Naive thymus-derived CD4-positive, alpha-beta T cell (primary cell): ENCODE measurements at regions not wholly inside any gene's neighbourhood (a gene's known extent, or its start where the extent isn't known, plus 50 kb on each side); places are given as distances from the start of the nearest gene placed in this dataset.

Source experiments
- ATAC-seq: fragments of 150-1000 bp; cut with Tn5 transposase; 2 replicates; pipeline ENCODE4 v1.10.0; 2021; ENCODE audit warnings: mild to moderate bottlenecking, moderate library complexity
- CTCF ChIA-PET: fragments of 350-600 bp; sonication (Branson Sonifier 250); formaldehyde crosslinking; loops from one replicate; lab custom pipeline; 2021; ENCODE audit warnings: antibody characterized with exemption; lab: Charles Lee
- POLR2A ChIA-PET: fragments of 350-600 bp; sonication (Branson Sonifier 250); formaldehyde crosslinking; loops from one replicate; lab custom pipeline; 2021; ENCODE audit warnings: antibody characterized with exemption, inconsistent platforms; lab: Charles Lee
- DNase-seq, 9 donors: peaks; one replicate each; pipeline versions ENCODE4 v3.0.0 to v3.0.0-alpha.2; 2020 to 2022; ENCODE audit warnings: mixed read lengths in 1 of 9
- H3K27ac ChIP-seq: one replicate; pipeline ENCODE4 v1.7.0; 2013; ENCODE audit warnings: mild to moderate bottlenecking, low read depth, low read length, moderate library complexity
- H3K27me3 ChIP-seq, 2 donors: one replicate each; pipeline ENCODE4 v1.7.0; 2013; ENCODE audit warnings: low read length in 2 of 2, mild to moderate bottlenecking in 2 of 2, moderate library complexity in 2 of 2; ENCODE audit not compliant: control insufficient read depth in 2 of 2, insufficient read depth in 2 of 2
- H3K36me3 ChIP-seq, 3 experiments: 1 replicate in 2 of 3; 2 replicates in 1 of 3; pipeline ENCODE4 v1.7.0; 2013; ENCODE audit warnings: low read length in 3 of 3, mild to moderate bottlenecking in 3 of 3, moderate library complexity in 1 of 3; ENCODE audit not compliant: insufficient read depth in 3 of 3, control insufficient read depth in 2 of 3
- H3K4me1 ChIP-seq, 2 donors: one replicate each; pipeline ENCODE4 v1.7.0; 2013; ENCODE audit warnings: low read length in 2 of 2, mild to moderate bottlenecking in 2 of 2, moderate library complexity in 1 of 2; ENCODE audit not compliant: control insufficient read depth in 2 of 2, insufficient read depth in 2 of 2
- H3K4me3 ChIP-seq: 2 replicates; pipeline ENCODE4 v1.7.0; 2013; ENCODE audit warnings: mild to moderate bottlenecking, low read length
- H3K9me3 ChIP-seq, 3 experiments: 1 replicate in 2 of 3; 2 replicates in 1 of 3; pipeline ENCODE4 v1.7.0; 2013; ENCODE audit warnings: low read length in 3 of 3; ENCODE audit not compliant: control insufficient read depth in 2 of 3
- H3K27ac Mint-ChIP-seq, 9 donors: one replicate each; pipeline ENCODE4 v1.8.0; 2020 to 2022; ENCODE audit warnings: mixed read lengths in 9 of 9, mild to moderate bottlenecking in 8 of 9, moderate library complexity in 5 of 9, inconsistent platforms in 2 of 9
- H3K27me3 Mint-ChIP-seq, 5 donors: one replicate each; pipeline ENCODE4 v1.8.0; 2021 to 2022; ENCODE audit warnings: mixed read lengths in 5 of 5, mild to moderate bottlenecking in 1 of 5
- H3K36me3 Mint-ChIP-seq, 5 donors: one replicate each; pipeline ENCODE4 v1.8.0; 2020 to 2022; ENCODE audit warnings: mixed read lengths in 5 of 5, mild to moderate bottlenecking in 3 of 5, inconsistent platforms in 1 of 5
- H3K4me1 Mint-ChIP-seq, 7 donors: one replicate each; pipeline ENCODE4 v1.8.0; 2020 to 2022; ENCODE audit warnings: mixed read lengths in 7 of 7, mild to moderate bottlenecking in 3 of 7, inconsistent platforms in 1 of 7
- H3K4me3 Mint-ChIP-seq, 10 donors: one replicate each; pipeline ENCODE4 v1.8.0; 2020 to 2022; ENCODE audit warnings: mild to moderate bottlenecking in 10 of 10, mixed read lengths in 10 of 10, moderate library complexity in 6 of 10, inconsistent platforms in 2 of 10
- H3K9me3 Mint-ChIP-seq, 11 donors: one replicate each; pipeline ENCODE4 v1.8.0; 2020 to 2022; ENCODE audit warnings: mixed read lengths in 11 of 11, mild to moderate bottlenecking in 4 of 11, inconsistent platforms in 1 of 11, moderate library complexity in 1 of 11
- intact Hi-C, 2 donors: fragments of 100-400 bp; cut with micrococcal nuclease; formaldehyde crosslinking; loops; one replicate each; pipeline ENCODE4 v1.15.1; 2023

DNA sequence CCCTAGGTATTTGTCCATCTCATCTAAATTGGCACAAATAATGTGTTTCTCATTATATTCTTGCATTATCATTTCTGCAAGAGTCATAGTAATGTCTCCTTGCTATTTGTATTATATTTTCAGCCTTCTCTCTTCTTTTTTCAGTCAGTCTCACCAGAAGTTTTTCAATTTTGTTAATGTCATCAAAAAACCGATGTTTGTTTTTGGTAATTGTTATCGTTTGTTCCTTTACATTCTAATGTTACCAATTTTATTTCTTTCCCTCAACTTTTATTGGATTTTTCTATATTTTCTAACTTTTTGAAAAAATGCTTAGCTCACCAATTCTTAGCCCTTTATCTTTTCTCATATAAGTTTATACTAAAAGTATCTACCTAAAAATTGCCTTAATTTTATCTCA lies 82.2 kb upstream of the NRSN1 start:
- ChIA-PET POLR2A (no interaction called here), CTCF (no interaction called here)
- Histone ChIP-seq H3K27me3 (no peaks in the 10 kb centered on the region), H3K27ac (no peak overlapping the region), H3K9me3 (no peaks in the 10 kb centered on the region), H3K4me1 (no peaks in the 10 kb centered on the region), H3K36me3 (no peaks in the 10 kb centered on the region), H3K4me3 (no peak overlapping the region)
- DNase-seq (no peak), ATAC-seq (no peak)
- no peaks in the 10 kb centered on the region for H3K4me1 Mint-ChIP-seq
- H3K36me3 Mint-ChIP-seq = peaks cover 0 to 4% (median 0%) of the 10 kb centered on the region in 5 donors
- H3K27me3 Mint-ChIP-seq = peaks cover 0 to 13% (median 3%) of the 10 kb centered on the region in 5 donors
- H3K27ac Mint-ChIP-seq = no peak overlapping the region
- H3K9me3 Mint-ChIP-seq = peaks cover 0 to 33% (median 9%) of the 10 kb centered on the region in 11 donors
- H3K4me3 Mint-ChIP-seq = no peak overlapping the region
- intact Hi-C loops = no loop called here

DNA sequence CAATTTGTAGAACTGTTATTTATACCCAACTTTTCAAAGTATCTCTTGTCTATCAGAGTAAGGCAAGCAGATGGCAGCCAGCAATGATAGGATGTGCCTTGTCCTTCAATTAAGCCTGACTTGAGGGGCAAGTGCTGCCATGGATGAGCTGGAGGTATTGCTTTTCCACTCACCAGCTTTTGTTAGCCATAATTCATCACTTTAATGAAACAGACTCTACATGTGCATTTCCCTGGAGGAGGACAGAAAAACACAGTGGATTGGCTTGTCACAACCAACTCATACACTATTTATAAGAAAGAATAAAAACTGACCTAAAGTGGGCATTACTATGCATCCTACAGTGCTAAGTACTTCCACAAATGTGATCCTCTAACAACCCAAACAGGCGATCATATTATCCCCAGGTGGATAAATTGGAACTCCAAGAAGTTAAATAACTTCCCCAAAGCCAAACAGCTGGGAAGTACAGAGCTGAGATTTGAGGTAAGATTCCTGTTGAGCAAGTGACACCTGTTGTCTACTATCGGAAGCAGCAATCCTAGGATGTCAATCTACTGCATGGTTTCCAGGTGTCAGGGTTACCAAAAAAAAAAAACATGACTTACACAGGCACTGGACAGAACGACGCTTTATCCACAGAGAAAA lies 73.9 kb upstream of the NRSN1 start:
- Histone ChIP-seq H3K36me3 (no peaks in the 10 kb centered on the region), H3K27me3 (no peaks in the 10 kb centered on the region), H3K27ac (no peak overlapping the region), H3K9me3 (no peaks in the 10 kb centered on the region), H3K4me1 (no peaks in the 10 kb centered on the region), H3K4me3 (no peak overlapping the region)
- Mint-ChIP-seq H3K27ac (no peak overlapping the region), H3K4me3 (no peak overlapping the region), H3K4me1 (no peaks in the 10 kb centered on the region), H3K36me3 (peaks cover 0 to 6% (median 0%) of the 10 kb centered on the region in 5 donors), H3K27me3 (peaks cover 0 to 15% (median 10%) of the 10 kb centered on the region in 5 donors), H3K9me3 (peaks cover 0 to 7% (median 0%) of the 10 kb centered on the region in 11 donors)
- POLR2A ChIA-PET = no interaction called here
- intact Hi-C loops = no loop called here
- ATAC-seq (no peak), DNase-seq (no peak)
- CTCF ChIA-PET = no interaction called here

DNA sequence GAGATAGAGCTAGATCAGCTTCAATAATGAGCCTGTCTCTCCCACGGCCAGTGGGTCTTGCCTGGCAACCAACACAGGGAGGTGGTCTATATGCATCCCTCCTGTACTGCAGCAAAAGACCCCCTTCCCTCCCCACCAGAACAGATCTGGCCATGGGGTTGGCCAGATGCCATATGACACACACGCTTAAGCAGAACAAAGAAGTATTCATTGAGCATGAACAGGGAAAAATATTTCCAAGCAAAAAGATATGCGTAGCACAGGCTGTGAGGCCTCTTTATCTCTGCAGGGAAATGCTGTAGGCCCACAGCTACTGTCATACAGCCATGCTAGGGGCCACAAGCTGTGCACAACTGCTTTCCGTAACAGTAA lies 73.4 kb upstream of the NRSN1 start:
- Histone ChIP-seq H3K4me3 (no peak overlapping the region), H3K4me1 (no peaks in the 10 kb centered on the region), H3K27me3 (no peaks in the 10 kb centered on the region), H3K27ac (no peak overlapping the region), H3K9me3 (no peaks in the 10 kb centered on the region), H3K36me3 (no peaks in the 10 kb centered on the region)
- CTCF ChIA-PET = no interaction called here
- Mint-ChIP-seq H3K4me1 (no peaks in the 10 kb centered on the region), H3K27me3 (peaks cover 0 to 15% (median 10%) of the 10 kb centered on the region in 5 donors), H3K27ac (no peak overlapping the region), H3K36me3 (peaks cover 0 to 6% (median 0%) of the 10 kb centered on the region in 5 donors), H3K9me3 (peaks cover 0 to 7% (median 0%) of the 10 kb centered on the region in 11 donors), H3K4me3 (no peak overlapping the region)
- intact Hi-C loops = no loop called here
- POLR2A ChIA-PET = no interaction called here
- ATAC-seq = no peak
- DNase-seq = no peak

DNA sequence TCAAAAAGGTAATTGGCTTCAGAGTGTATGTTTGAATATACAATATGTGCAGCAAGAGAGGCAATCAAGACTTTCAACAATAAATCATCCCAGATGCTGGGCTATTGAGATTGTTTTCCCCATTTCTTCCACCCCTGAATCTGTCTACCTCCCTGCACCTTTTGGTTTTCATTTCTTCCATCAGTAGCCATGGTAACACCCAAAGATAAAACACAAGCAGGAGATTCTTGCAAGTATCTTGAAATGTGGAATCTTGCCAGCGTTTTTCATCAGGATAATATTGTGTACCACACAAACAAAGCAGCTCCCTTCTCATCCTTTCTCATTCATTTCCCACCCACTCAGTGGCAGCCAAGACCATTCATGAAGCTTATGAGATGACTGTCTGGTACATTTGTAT lies 73.0 kb upstream of the NRSN1 start:
- H3K4me3 Mint-ChIP-seq = no peak overlapping the region

DNA sequence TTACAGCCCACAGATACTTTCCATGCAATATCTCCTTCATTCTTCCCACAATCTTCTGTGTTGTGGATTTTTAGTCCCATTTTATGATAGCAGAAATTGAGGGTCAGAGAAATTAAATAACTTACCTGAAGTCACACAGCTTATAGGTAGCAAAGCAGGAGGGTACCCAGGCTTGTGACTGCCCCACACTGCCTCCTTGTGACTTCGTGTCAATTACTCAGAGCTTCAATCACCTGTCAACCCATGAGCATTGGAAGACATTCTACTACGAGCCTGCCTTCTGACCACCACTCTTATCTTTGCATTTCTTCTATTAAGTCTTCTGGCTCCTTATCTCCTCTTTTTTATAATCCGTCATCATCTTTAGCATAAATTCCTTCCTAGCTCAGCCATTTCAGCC lies 71.6 kb upstream of the NRSN1 start:
- H3K27ac Mint-ChIP-seq = no peak overlapping the region
- no peak overlapping the region for H3K27ac ChIP-seq
- H3K4me1 ChIP-seq = no peaks in the 10 kb centered on the region
- no peaks in the 10 kb centered on the region for H3K4me1 Mint-ChIP-seq
- no peak overlapping the region for H3K4me3 Mint-ChIP-seq
- H3K36me3 Mint-ChIP-seq = peaks cover 0 to 6% (median 0%) of the 10 kb centered on the region in 5 donors
- H3K9me3 ChIP-seq = no peaks in the 10 kb centered on the region
- ChIA-PET POLR2A (interaction anchor here (0.7 kb wide), 1 partner anchor 8 kb away, joined by 3 read pairs; no protein-coding TSS in a partner anchor), CTCF (no interaction called here)
- H3K27me3 Mint-ChIP-seq = peaks cover 0 to 17% (median 14%) of the 10 kb centered on the region in 5 donors
- peaks cover 0 to 7% (median 0%) of the 10 kb centered on the region in 11 donors for H3K9me3 Mint-ChIP-seq
- intact Hi-C loops = no loop called here
- H3K27me3 ChIP-seq = no peaks in the 10 kb centered on the region
- DNase-seq (no peak), ATAC-seq (no peak)
- H3K4me3 ChIP-seq = no peak overlapping the region
- no peaks in the 10 kb centered on the region for H3K36me3 ChIP-seq

More for the DNA sequence above, 73.0 kb upstream of the NRSN1 start:
- intact Hi-C loops = no loop called here
- Mint-ChIP-seq H3K36me3 (peaks cover 0 to 6% (median 0%) of the 10 kb centered on the region in 5 donors), H3K27me3 (peaks cover 0 to 15% (median 14%) of the 10 kb centered on the region in 5 donors), H3K9me3 (peaks cover 0 to 7% (median 0%) of the 10 kb centered on the region in 11 donors), H3K4me1 (no peaks in the 10 kb centered on the region), H3K27ac (no peak overlapping the region)
- Histone ChIP-seq H3K27ac (no peak overlapping the region), H3K9me3 (no peaks in the 10 kb centered on the region), H3K4me3 (no peak overlapping the region), H3K36me3 (no peaks in the 10 kb centered on the region), H3K4me1 (no peaks in the 10 kb centered on the region), H3K27me3 (no peaks in the 10 kb centered on the region)
- ChIA-PET POLR2A (no interaction called here), CTCF (no interaction called here)
- no peak for DNase-seq
- no peak for ATAC-seq

DNA sequence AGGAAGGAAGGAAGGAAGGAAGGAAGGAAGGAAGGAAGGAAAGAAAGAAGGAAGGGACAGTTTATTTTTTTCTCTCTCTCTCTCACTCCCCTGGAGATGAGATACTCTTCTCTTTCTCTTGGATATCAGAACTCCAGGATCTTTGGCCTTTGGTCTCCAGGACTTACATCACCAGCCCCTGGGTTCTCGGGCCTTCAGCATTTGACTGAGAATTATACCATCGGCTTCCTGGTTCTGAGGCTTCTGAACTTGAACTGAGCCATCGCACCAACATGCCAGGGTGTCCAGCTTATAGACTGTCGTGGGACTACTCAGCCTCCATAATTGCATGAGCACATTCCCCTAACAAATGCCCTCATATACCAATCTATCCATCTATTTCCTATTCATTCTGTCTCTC lies 69.4 kb upstream of the NRSN1 start:
- H3K27me3 ChIP-seq = no peaks in the 10 kb centered on the region
- no peaks in the 10 kb centered on the region for H3K4me1 ChIP-seq
- H3K4me3 Mint-ChIP-seq = no peak overlapping the region
- H3K27ac Mint-ChIP-seq = no peak overlapping the region
- no peaks in the 10 kb centered on the region for H3K9me3 ChIP-seq
- H3K4me3 ChIP-seq = no peak overlapping the region
- H3K27me3 Mint-ChIP-seq = peaks cover 0 to 18% (median 14%) of the 10 kb centered on the region in 5 donors
- intact Hi-C loops = no loop called here
- POLR2A ChIA-PET = no interaction called here
- H3K4me1 Mint-ChIP-seq = no peaks in the 10 kb centered on the region
- H3K36me3 ChIP-seq = no peaks in the 10 kb centered on the region
- ATAC-seq (no peak), DNase-seq (no peak)
- CTCF ChIA-PET = no interaction called here
- H3K27ac ChIP-seq = no peak overlapping the region
- peaks cover 0 to 6% (median 0%) of the 10 kb centered on the region in 5 donors for H3K36me3 Mint-ChIP-seq
- peaks cover 0 to 7% (median 0%) of the 10 kb centered on the region in 11 donors for H3K9me3 Mint-ChIP-seq

DNA sequence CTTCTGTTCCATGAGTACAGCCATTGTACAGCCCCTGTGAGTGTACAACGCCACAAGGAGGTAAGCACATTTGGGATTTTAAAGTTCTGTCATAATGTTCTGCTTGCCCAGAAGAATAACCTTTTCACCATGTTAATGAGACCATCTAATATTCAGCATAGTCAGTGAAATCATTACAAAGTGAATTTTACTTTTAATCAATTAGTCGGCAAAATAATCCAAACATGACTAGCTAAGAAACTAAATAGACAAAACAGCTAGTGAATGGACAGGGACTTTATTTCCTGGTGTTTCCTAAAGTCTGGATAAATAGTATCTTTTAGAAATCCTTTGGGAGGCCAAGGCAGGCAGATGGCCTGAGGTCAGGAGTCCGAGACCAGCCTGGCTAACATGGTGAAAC lies 69.0 kb upstream of the NRSN1 start:
- Mint-ChIP-seq H3K36me3 (peaks cover 0 to 6% (median 0%) of the 10 kb centered on the region in 5 donors), H3K27ac (no peak overlapping the region), H3K4me1 (no peaks in the 10 kb centered on the region), H3K9me3 (peaks cover 0 to 7% (median 0%) of the 10 kb centered on the region in 11 donors), H3K27me3 (peaks cover 0 to 20% (median 14%) of the 10 kb centered on the region in 5 donors), H3K4me3 (no peak overlapping the region)
- Histone ChIP-seq H3K27me3 (no peaks in the 10 kb centered on the region), H3K4me3 (no peak overlapping the region), H3K9me3 (no peaks in the 10 kb centered on the region), H3K27ac (no peak overlapping the region), H3K4me1 (no peaks in the 10 kb centered on the region), H3K36me3 (no peaks in the 10 kb centered on the region)
- DNase-seq (no peak), ATAC-seq (no peak)
- intact Hi-C loops = no loop called here
- CTCF ChIA-PET = no interaction called here
- POLR2A ChIA-PET = no interaction called here
